GM12878 (cell line): ENCODE measurements at regions not wholly inside any gene's neighbourhood (a gene's known extent, or its start where the extent isn't known, plus 50 kb on each side); places are given as distances from the start of the nearest gene placed in this dataset.

Experiments used
- EP300 ChIP-seq, 2 experiments: fragments of 150-350 bp in 1 of 2; IDR thresholded peaks; 2 replicates each; pipeline ENCODE4 v1.6.1; 2011 to 2012; ENCODE audit warnings: low read depth in 2 of 2, low read length in 2 of 2, borderline replicate concordance in 1 of 2, improper control_type of control experiment in 1 of 2, inconsistent platforms in 1 of 2; ENCODE audit not compliant: control insufficient read depth in 1 of 2
- POU2F2 ChIP-seq: IDR thresholded peaks from 3 replicates; pipeline ENCODE4 v1.6.1; 2011; ENCODE audit warnings: low read depth, mild to moderate bottlenecking, low read length, borderline replicate concordance
- RB1 ChIP-seq: fragments of 450-650 bp; formaldehyde crosslinking; IDR thresholded peaks from 2 replicates; pipeline ENCODE4 v1.6.1; 2017; ENCODE audit warnings: mild to moderate bottlenecking, borderline replicate concordance
- SMAD5 ChIP-seq: IDR thresholded peaks from 2 replicates; pipeline ENCODE4 v1.6.1; 2016; ENCODE audit warnings: antibody characterized with exemption, low read depth
- TF ChIP-seq, protein P1 (sequence below): fragments of 450-650 bp; IDR thresholded peaks from 2 replicates; pipeline ENCODE4 v1.6.1; 2016; ENCODE audit warnings: mild to moderate bottlenecking
- TF ChIP-seq, protein P2 (sequence below): fragments of 450-650 bp; formaldehyde crosslinking; IDR thresholded peaks from 2 replicates; pipeline ENCODE4 v1.4.0; 2022; ENCODE audit warnings: mild to moderate bottlenecking, moderate library complexity
- TF ChIP-seq, protein P3 (sequence below): fragments of 150-350 bp; IDR thresholded peaks from 2 replicates; pipeline ENCODE4 v1.6.1; 2014; ENCODE audit warnings: mild to moderate bottlenecking, low read depth, low read length

DNA sequence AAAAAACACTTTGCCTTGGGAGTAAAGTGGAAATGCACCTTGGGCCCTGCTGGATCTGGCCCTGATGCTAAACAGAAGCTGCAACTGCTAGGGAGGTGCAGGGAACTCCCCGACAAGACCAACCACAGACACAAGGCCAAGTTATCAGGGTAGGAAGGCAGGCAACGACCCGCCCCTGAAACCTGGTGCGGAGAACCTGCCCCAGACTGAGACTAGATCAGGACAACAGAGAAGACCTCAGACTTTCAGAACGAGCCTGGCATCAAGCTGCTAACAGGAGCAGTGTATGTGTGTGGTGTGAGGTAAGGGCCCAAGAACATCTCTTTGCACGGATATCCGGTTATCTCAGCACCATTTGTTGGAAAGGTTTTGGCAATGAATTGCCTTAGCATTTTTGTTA lies 233.7 kb upstream of the RTL1 start (continued):
- TF ChIP-seq, protein P1, sequence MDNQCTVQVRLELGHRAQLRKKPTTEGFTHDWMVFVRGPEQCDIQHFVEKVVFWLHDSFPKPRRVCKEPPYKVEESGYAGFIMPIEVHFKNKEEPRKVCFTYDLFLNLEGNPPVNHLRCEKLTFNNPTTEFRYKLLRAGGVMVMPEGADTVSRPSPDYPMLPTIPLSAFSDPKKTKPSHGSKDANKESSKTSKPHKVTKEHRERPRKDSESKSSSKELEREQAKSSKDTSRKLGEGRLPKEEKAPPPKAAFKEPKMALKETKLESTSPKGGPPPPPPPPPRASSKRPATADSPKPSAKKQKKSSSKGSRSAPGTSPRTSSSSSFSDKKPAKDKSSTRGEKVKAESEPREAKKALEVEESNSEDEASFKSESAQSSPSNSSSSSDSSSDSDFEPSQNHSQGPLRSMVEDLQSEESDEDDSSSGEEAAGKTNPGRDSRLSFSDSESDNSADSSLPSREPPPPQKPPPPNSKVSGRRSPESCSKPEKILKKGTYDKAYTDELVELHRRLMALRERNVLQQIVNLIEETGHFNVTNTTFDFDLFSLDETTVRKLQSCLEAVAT, result no peak
- TF ChIP-seq, protein P2, sequence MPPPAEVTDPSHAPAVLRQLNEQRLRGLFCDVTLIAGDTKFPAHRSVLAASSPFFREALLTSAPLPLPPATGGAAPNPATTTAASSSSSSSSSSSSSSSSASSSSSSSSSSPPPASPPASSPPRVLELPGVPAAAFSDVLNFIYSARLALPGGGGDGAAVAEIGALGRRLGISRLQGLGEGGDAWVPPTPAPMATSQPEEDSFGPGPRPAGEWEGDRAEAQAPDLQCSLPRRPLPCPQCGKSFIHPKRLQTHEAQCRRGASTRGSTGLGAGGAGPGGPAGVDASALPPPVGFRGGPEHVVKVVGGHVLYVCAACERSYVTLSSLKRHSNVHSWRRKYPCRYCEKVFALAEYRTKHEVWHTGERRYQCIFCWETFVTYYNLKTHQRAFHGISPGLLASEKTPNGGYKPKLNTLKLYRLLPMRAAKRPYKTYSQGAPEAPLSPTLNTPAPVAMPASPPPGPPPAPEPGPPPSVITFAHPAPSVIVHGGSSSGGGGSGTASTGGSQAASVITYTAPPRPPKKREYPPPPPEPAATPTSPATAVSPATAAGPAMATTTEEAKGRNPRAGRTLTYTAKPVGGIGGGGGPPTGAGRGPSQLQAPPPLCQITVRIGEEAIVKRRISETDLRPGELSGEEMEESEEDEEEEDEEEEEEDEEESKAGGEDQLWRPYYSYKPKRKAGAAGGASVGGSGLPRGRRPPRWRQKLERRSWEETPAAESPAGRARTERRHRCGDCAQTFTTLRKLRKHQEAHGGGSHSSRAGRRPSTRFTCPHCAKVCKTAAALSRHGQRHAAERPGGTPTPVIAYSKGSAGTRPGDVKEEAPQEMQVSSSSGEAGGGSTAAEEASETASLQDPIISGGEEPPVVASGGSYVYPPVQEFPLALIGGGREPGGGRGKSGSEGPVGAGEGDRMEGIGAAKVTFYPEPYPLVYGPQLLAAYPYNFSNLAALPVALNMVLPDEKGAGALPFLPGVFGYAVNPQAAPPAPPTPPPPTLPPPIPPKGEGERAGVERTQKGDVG (CRISPR knock-in tag), result no peak
- TF ChIP-seq SMAD5, result no peak
- no peak for TF ChIP-seq RB1
- TF ChIP-seq EP300 (IDR thresholded peaks at IDR 0.05; ENCODE audit: borderline replicate concordance in 1 of 2, control insufficient read depth in 1 of 2, low read depth in 2 of 2, low read length in 2 of 2), result no peak
- no peak for TF ChIP-seq POU2F2
- TF ChIP-seq, protein P3, sequence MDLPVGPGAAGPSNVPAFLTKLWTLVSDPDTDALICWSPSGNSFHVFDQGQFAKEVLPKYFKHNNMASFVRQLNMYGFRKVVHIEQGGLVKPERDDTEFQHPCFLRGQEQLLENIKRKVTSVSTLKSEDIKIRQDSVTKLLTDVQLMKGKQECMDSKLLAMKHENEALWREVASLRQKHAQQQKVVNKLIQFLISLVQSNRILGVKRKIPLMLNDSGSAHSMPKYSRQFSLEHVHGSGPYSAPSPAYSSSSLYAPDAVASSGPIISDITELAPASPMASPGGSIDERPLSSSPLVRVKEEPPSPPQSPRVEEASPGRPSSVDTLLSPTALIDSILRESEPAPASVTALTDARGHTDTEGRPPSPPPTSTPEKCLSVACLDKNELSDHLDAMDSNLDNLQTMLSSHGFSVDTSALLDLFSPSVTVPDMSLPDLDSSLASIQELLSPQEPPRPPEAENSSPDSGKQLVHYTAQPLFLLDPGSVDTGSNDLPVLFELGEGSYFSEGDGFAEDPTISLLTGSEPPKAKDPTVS, result no peak
